ENCODE measurements at regions not wholly inside any gene's neighbourhood (a gene's known extent, or its start where the extent isn't known, plus 50 kb on each side); places are given as distances from the start of the nearest gene placed in this dataset.
"Not testable (repeated sequence)": the region's sequence is repeated elsewhere in the genome, so short reads cannot be mapped to it uniquely, and the experiment has no call there.

GRCh38 chr15:31193291-31193690 lies 91.8 kb upstream of the TRPM1 start:
- no peak for DNase-seq

DNA sequence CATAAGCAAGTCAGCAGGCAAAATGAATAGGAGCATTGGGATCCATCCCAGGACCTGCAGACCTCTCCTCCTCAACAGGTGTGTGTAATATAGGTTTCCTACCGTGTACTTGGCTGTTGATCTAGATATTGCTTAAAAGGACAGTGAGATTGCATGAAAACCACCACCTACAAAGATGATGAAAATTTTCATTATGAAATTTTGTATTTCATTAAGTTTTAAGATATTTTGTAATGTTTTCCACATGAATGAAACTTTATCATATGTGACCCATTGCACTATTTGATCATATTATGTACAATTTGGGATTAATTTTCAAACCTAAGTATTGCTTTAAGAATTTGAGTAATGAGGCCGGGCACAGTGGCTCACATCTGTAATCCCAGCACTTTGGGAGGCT lies 94.3 kb upstream of the TRPM1 start:
- DNase-seq: no peak

DNA sequence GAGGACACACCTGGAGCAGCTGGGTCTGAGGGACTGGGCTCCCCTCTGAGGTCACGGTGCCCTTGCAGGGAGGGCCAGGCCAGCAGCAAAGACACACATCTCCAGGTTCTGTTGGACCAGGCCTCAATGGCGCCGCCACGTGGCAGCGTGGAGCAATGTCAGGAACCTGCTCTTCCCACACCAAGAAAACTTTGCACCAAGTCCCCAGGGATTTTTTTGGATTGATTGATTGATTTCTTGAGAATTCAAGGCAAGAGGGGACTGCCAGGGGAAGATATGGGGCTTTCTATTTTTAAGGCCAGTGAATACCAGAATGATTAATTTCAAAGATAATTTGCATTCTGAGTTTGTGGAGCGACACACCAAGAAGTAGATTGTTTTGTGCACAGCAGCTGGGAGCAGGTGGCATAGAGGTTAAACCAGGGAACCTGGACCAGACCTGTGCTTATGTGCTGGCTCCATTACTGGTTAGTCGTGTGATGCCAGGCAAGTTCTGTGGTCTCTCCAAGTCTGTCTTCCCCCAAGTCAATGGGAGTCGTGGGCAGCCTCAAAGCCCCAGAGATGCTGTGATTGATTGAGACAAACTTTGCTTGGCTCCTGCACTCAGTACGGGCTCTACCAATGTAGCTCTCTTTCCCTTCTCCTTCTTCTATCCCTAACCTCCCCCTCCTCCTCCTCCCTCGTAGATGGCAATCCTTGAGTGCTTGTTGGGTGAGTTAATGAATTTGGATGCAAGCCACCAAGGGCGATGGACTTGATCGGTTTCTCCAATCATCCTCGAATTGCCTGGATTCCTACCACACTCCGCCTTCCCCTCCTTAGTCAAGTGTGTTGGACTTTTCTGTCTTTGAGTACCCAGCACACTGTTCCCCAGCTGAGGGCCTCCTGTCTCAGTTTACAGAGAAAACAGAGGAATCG lies 96.2 kb upstream of the TRPM1 start:
- DNase-seq: peak; percentile 2

GRCh38 chr15:31200735-31201151 lies 99.2 kb upstream of the TRPM1 start:
- no peak for DNase-seq

- no peak for DNase-seq
Observed at GRCh38 chr15:31202953-31203352, 101.4 kb upstream of the TRPM1 start.

GRCh38 chr15:31203999-31204398 lies 102.5 kb upstream of the TRPM1 start:
- no peak for DNase-seq

GRCh38 chr15:31206386-31207181 lies 105.1 kb upstream of the TRPM1 start:
- no peak for DNase-seq

DNA sequence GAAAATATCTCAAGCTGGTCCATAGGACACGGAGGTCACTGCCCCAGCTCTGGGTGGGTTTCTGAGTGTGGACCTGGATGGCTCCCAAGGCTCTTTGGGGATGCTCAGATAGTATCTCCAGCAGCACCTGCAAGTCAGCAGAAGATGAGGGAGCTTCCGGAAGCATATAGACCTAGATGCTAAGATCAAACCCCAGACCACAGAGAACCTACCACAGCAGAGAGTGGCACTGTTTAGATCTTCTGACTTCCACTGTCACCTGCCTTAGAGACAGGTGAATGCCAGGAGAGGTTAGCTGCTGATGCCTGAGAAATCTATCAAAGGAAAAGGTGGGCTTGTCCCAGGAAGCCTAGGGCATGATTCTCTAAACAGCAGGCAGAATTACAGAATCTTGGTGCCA lies 105.7 kb upstream of the TRPM1 start:
- no peak for DNase-seq

- not testable (repeated sequence) for DNase-seq
Observed at GRCh38 chr15:31207861-31208260, 106.3 kb upstream of the TRPM1 start.

DNA sequence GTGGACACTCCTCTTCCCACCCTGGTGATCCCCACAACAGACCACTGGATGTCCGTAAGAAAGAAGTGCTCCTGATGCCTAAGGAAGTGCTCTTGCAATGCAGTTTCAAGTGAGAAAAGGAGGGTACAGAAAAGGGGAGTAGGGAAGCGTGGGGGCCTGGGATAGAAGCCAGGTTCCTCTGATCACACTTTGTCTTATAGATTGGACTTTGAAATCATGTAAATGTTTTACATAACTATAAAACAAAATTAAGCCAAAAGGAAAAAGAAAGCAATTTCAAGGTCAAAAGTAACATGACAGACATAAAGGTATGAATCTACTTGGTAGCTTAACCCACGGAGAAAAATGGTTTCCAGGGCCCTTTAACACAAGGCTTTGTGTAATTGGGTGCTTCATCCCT lies 107.3 kb upstream of the TRPM1 start:
- no peak for DNase-seq

GRCh38 chr15:31211353-31211752 lies 109.8 kb upstream of the TRPM1 start:
- DNase-seq: no peak

DNA sequence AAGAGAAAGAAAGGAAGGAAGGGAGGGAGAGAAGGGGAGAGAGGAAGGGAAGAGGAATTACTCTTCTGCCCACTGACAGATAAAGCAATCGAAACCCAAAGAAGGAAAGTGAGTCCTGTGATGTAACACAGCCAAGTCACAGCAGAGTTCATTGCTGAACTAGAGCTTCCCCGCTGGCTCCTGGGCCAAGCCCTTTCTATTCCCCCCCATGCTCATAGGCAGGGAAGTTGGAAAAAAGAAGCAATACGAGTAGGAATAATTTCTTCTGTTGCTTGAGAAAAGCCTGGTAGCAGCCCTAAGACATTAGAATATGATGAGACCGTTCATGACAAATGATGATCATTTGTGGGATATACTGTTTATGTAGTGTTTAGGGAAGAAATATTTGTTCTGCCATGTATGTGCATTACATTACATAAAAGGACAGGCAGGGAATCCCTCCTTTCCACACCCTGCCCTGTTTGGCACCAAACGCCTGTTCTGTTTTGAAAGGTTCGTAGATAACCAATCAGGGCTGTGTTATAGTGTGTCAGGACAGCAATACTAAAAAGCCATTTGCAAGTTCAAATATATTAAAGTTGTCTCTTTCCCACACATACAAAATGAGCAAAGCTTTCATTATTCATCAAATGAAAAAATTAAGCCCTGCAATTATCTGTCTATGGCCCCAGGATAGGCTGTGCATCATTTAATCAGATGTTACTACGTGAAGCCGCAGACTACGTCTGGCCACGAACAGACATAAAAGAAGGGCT lies 111.0 kb upstream of the TRPM1 start:
- no peak for DNase-seq

DNA sequence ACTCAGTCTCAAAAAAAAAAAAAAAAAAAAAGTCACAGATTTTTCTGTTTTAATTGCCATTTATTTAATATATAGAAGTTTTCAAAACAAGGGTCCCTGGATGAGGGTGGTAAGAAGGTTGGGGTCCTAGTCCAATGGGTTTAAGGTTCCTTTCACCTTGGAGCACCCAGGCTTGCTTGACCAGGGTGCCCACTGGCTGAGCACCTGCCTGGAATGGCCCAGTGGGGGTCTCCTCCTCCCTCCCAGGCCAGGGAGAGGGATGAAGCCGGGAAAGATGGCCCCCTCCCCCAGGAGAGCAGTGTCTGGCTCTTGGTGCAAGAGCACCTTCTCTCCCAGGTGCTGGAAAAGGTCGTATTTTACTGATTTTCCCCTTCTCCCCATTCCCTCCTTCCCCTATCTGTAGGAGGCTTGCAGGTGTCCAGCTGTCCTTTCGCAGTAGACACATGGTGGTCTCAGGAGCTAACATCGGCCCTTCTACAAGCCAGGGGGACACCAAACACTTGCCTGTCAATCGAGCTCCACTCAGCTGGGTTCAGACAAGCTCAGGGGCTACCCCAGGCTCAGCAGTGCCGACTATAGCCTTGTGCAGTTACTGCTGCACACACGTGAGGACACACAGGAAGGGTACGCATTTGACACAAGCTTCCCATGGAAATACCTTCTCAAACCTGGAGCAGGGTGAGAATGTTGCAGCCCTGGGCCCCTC lies 112.3 kb upstream of the KLF13 start:
- DNase-seq: no peak

GRCh38 chr15:31214864-31215489 lies 111.7 kb upstream of the KLF13 start:
- no peak for DNase-seq

DNA sequence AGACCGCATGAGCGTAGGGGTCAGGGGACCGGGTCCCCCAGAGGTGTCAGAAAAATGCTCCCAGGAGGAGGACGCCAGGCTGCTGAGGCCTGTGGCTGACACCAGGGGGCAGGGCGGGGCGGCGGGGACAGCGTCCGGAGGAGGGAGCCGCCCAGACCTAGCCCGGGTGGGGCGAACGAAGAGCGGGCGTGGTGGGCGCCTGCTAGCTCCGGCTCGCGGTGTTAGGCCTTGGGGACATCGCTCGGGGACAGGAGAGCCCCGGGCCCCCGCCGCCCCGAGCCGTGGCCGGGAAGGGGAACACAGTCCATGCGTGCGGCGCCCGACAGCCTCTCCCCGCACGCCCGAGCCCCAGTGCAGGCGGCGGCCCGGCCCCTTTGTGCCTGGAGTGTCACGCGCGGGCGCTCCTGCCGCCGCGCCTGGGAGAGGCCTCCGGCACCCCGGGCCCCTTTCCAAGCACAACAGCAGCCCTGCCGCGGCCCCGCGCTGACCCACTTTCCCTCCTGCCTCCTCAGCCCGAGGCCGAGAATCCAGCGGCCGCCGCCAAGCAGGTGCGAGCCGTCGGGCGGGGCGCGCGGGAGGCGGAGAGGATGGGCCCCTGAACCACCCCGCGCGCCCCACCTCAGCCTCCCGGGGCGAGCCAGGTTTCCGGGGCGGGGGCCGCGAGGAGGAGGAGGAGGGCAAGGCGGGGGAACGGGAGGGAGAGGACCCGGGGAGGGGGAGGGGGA lies 111.0 kb upstream of the KLF13 start:
- DNase-seq: peak; percentile 62

DNA sequence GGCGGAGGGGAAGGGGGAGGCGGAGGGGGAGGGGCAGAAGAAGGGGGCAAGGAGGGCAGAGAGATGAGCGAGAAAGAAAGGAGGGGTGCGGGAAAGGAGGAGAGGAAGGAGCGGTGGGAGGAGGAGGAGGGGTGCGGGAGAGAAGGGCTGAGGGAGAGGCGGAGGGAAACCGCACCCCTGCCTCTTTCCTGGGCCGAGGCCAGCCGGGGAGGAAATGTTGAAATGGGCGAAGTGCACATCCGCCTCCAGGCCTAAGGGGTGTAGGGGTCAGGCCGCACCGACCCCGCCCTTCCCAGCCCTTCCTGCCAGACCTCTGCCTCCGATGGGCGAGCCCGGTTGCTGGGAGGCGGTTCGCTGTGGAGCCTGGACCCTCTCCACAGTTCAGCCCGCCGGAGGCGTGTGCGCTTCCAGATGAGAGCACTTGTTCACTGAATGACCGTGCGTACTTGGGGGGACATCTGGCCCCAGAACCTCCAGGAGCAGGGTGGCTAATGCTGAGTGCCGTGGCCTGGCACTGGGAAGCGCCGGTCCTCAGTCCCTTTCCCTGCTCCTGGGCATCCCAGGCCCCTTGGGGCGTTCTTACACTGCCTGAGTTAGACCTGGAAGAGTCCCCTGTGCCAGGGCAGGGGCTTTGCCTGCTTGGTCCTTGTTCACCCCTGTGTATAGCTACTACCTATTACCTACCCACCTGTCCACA lies 110.3 kb upstream of the KLF13 start:
- peak; percentile 80 for DNase-seq

DNA sequence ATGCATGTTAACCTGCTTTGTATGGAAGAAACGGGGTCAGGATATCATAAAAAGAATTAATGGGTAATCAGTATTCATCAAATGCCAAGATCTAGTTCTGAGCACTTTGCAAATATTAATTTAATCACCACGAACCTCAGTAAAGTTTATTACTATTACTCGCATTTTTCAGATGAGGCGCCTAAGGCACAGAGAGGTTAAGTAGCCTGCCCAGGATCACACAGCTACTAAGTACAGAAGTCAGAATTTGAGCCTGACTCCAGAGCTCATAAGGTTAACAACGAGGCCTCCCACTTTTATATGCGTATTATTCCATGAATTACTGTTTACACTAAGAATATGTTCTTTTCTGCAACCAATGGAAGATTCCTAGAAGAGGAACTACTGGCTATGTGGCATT lies 109.6 kb upstream of the KLF13 start:
- no peak for DNase-seq

DNA sequence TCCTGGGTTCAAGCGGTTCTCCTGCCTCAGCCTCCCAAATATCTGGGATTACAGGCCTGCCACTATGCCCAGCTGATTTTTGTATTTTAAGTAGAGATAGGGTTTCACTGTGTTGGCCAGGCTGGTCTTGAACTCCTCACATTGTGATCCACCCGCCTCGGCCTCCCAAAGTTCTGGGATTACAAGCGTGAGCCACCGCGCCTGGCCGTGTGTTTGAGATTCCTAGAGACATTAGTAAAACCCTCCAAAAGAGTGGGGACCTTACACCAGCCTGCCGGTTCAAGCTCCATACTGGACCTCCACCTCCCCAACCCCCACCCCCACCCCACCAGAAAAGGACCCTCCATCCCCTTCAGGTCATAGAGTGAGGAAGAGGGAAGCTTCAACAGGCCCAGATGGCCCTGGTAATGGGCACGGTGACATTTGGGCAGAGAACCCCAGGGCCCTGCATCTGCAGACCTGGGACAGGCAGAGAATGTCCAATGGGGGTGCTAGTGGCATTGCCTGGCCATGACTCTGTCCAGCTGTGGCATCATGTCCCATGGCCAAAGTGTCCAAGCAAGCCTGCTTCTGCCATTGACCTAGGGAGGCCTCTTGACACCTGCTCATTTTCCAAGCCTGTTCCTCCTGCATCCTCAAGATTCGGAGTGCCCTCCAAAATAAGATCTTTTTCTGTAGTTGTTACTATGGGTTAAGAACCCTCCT lies 108.9 kb upstream of the KLF13 start:
- no peak for DNase-seq

GRCh38 chr15:31219221-31219620 lies 107.4 kb upstream of the KLF13 start:
- no peak for DNase-seq

DNA sequence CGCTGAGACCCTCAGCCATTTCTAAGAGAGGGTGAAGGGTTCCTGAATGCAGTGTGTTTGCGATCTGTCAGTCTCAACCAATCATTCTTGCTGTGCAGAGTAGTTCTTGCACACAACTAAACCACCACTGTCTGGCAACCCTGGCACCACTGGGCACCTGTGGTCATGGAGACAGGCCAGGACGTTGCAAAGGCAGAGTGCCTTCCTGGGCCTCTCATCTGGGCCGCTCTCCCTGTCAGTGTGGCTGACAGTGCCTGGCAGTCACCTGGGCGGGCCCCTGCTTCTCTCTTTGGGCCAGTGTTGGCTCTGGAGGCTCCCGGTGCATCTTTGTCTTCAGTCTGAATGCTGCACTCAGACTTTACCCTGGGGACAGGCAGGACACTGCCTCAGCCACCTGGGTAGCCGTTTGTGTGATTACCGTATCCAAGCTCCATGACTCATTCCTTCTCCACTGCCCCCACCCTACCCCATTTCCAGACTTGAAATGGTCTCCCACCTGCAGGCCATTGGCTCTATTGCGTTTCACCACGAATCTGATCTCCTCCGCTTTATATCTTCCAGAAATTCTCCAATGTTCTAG lies 104.6 kb upstream of the KLF13 start:
- DNase-seq: no peak
